NCI-H1694 (cell line): ENCODE measurements at regions not wholly inside any gene's neighbourhood (a gene's known extent, or its start where the extent isn't known, plus 50 kb on each side); places are given as distances from the start of the nearest gene placed in this dataset.
A peak's percentile ranks its signal among the peaks of the same experiment; 100 is the strongest.
"Not testable (repeated sequence)": the region's sequence is repeated elsewhere in the genome, so short reads cannot be mapped to it uniquely, and the experiment has no call there.

Source experiments
- DNase-seq: peaks from one replicate; lab custom pipeline; 2025; lab: John Stamatoyannopoulos, UW

DNA sequence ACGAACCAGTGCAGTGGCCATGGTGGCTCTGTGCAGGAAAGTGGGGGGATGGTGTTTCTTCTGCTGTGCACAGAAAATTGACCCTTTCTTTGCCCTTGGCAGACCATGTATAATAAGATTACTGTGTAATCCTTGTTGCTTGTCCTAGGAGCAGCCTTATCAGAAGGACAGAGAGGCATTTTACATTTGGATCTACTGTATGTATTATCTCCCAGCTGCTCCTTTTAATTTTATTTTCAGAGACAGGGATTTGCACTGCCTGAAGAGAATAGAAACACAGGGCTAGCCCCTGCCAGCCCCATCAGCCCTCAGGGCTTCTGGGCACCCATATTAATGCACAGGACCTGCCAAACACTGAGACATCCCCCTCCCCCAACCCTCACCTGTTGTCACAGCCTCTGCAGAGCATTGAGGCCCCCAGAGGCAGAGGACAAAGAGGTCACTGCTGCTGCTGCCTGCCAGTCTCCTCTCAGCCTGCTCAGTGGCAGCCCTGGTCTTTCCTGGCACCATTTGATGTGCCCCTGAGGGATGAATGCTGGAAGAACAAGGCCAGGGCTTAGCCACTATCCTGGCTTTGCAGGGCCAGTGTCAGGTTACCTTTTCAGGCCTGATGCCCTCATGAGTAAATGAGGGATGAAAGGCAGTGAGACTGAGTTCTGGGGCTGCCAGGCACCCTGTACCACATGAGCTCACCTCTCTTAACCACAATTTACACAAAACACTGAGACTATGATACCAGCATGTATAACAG, 533.4 kb downstream of the NTRK3 start:
- DNase-seq: no peak

DNA sequence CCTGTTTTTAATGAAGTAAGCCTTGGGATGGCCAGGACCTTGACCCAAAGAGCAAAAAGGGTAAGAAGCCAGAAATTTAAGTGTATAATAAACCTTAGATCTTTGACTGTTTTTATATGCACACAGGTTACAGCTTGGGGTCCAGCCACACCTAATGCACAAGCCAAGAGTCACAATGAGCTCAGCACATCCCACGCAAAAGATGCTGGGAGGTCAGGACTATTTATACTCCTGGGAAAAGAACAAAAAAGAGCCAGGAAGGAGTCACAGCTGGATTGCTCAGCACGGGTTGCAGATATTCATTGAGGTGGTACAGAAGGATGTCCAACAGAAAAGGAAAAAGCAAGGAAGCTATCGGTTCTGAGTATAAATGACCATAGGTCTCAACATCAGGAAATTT, 536.3 kb downstream of the NTRK3 start:
- DNase-seq: no peak

DNA sequence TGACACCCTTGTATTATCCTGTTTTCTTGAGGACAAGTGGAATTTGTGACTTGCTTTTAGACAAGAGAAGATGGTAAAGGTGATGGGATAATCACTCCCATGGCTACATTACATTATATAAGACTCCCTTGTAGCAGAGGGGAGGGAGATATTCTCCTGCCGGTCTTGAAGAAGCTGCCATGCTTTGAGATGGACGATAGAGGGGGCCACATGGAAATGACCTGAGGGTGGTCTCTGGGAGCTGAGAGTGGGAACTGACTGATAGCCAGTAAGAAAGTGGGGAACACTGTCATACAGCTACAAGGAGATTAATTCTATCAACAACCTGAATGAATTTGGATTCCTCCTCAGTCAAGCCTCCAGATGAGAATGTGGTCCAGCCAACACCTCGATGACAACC, 540.1 kb downstream of the NTRK3 start:
- no peak for DNase-seq

DNA sequence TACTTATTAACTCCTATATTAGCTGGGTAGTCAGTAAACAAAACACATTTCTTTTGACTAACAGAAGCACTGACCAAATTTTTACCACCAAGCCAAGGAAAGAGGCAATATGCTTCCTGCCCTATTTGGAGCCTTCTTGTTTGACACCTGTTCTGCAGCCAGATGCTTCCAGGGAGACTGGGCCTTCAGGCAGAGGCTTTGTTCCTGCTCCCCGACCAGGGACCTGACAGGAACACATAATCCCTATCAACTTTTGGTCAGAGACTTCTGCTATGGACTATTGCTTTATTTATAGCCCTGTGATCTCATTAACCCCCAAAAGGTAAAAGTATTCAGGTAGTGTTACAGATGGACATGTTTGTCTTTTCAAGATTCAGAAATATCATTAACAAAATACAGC, 541.3 kb downstream of the NTRK3 start:
- no peak for DNase-seq

DNA sequence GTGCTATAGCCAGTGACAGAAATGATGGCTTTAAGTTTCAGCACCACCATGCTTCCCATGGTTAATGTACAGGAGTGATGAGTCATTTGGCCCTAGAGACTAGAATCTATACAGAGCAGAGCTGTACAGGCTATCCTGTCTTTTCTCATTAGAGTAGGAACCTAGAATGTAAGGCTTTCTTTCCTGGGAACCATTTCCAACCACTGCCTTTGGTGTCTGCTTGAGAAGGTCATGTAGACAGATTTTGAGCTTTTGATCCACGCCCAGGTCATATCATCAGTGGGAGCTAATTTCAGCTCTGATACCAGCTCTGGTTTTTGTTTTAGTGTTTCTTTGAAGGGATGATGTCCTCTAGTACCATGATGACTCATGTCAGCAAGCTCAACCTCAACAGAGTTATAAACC, 543.1 kb downstream of the NTRK3 start:
- DNase-seq: no peak

DNA sequence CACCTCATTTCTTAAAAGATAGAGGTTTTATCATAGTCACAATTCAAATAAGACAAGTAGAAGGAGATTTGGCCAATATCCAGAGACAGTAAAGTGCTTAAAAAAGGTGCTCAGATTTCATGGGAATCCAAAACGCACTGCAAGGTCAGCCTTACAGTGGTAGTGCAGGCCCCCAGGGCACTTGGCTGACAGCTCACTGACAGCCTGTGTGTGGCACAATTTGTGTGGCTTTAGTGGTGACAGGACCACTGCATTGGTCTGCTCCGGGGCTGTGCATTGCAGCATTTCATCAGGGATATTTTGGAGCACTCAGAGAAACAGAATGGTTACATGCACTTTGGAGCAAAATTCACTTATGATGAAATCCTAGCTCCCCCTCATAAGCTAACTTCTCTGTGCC, 544.3 kb downstream of the NTRK3 start:
- DNase-seq: no peak

DNA sequence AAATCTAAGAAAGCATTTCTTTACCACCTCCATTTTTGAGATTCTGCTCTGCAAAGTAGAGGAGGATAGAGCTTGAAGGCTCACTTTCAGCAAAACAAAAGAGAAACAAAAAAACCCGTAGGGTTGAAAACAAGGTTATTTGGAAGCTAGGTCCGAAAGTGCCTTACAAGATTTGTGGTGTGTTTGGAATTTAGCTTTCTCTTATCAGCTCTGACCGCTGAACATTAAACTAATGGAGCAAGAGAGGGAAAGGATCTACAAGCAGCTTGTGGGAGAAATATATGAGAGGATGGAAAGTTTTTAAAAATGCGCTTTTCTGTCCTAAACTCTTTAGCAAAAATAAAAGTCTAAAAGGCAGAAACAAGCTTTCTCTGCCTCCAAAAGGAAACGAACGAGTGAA, 545.5 kb downstream of the NTRK3 start:
- no peak for DNase-seq

DNA sequence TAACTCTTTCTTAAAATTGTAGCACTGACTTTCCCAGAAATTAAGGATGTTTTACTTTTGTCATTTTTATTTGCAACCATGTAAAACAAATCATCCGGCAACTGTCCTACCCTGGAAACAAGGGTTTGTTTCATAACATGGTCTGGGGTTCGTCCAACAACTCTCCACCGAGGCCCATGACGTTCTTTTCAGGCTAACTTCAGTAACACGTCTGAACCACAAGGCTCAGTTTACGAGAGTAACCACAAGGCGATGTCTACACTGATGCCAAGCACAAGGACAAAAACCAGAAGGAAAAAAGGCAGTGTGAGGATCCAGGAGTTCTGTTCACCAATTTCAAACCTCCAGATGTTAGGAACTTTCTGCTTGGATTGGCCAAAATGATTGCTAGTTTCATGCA, 546.1 kb downstream of the NTRK3 start:
- no peak for DNase-seq

DNA sequence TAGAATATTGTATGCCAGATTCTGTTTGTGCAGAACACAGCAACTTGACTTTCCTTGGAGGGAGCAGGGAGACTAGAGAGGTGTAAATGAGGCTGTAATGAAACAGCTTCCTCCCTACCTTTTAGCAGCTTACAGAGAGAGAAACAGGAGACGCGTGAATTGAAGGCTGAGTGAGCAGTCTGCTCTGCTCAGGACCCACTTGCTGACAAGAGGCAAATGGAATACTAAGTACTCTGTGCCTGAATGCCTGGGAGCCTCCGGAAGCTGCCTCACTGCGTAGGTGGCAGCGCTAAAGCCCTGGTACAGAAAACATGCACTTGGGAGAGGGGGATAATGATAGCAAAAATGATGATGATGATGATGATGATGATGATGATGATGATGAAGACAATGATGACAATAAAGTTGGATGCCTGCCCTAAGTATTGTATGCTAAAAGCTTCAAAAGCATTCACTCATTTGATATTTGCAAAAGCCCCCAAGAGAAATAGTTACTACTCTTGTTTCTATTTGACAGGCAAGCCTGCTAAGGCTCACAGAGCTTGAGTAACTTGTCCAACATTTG, 548.9 kb downstream of the NTRK3 start:
- DNase-seq: no peak

DNA sequence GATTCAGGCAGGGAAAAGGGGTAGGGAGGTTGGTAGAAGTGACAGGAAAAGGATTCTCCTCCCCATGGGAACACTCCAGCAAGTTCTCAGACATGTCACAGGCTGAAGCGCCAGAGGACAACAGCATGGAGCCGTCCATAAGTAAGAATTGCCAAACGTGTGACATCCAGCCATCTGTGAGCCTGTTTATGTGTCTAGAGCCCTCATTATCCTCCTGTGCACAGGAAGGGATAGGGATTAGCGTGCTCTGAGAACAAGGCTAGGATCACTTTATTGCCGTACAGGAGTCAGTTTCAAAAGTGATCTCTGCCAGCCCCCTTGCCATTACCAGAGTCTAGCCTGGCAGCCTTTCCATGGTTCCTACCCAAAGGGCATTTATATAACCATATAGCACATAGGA, 549.5 kb downstream of the NTRK3 start:
- peak; percentile 52 for DNase-seq

DNA sequence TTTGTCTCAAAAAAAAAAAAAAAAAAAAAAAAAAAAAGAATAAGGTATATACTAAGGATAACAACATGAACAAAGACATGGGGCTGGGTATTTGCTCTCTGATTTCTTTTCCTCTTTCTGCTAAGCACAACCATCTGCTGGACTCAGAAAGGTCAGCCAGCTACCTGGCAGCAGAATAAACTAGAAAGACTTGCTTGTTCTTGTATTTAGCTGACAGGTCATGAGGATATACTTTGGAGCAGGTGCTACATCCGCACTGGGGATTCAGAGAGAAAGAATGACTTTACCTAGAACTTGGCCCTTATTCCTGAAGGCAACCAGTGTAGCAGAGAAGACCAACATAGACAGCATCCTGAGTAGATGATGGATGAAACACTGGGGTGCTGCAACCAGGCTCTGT, 550.5 kb downstream of the NTRK3 start:
- DNase-seq: no peak

DNA sequence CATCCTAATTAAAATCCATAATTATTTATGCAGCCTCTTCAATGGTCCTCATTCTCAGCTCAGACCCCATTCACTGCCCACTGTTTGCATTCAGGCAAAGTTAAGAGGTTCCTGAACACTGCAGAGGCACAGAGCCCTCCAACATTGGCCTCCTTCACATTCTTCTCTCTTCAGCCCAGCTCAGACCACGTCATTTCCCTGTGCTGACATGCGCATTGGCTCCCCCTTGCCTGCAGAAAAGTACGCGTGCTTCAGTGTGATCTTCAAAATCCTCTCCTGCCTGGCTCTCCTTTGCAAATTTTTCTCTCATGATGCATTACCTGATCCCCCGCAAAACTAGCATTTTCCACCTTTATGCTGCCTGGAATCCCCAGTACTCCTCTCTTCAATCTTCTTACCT, 552.3 kb downstream of the NTRK3 start:
- no peak for DNase-seq

DNA sequence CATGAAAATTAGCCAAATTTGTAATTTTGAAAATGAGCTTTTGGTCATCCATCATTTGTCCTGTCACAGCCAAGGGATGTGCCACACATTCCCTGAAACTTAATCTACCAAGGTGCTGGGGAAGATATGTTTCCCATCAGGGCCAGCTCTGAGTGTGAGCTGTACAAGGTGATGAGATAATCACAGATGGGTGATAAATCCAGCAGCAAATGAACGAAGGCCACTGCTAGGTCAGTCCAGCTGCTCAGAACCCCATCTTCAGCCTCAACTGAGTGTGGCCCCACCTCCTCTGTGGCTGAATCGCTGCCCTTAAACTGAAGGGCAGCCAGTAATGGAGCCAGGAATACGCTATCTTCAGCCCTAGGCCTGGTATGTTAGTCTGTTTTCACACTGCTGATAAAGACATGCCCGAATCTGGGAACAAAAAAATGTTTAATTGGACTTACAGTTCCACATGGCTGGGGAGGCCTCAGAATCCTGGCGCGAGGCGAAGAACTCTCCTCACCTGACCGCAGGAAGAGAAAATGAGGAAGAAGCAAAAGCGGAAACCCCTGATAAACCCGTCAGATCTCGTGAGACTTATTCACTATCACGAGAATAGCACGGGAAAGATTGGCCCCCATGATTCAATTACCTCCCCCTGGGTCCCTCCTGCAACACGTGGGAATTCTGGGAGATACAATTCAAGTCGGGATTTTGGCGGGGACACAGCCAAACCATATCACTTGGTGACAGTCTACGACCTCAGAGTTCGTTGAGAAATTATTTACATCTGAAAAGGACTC, 553.0 kb downstream of the NTRK3 start:
- no peak for DNase-seq

DNA sequence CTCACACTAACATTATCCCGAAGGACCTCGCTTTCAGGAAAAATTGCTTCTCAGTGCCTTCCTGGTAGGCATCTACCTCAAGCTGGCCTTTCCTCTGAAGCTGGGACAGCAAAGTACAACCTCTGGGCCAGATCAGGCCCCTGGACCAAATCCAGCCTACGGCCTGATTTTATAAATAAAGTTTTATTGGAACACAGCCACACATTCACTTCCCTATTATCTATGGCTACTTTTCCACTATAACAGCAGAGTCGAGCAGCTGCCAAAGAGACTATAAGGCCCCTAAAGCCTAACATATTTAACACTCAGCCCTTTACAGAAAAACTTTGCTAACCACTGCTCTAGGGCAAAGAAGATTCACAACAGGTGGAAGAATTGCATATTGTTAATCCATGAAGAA, 554.3 kb downstream of the NTRK3 start:
- DNase-seq: no peak

DNA sequence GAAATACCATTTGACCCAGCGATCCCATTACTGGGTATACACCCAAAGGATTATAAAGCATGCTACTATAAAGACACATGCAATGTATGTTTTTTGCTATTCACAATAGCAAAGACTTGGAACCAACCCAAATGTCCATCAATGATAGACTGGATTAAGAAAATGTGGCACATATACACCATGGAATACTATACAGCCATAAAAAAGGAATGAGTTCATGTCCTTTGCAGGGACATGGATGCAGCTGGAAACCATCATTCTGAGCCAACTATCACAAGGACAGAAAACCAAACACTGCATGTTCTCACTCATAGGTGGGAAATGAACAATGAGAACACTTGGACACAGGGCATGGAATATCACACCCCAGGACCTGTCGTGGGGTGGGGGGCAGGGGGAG, 558.1 kb downstream of the NTRK3 start:
- not testable (repeated sequence) for DNase-seq

DNA sequence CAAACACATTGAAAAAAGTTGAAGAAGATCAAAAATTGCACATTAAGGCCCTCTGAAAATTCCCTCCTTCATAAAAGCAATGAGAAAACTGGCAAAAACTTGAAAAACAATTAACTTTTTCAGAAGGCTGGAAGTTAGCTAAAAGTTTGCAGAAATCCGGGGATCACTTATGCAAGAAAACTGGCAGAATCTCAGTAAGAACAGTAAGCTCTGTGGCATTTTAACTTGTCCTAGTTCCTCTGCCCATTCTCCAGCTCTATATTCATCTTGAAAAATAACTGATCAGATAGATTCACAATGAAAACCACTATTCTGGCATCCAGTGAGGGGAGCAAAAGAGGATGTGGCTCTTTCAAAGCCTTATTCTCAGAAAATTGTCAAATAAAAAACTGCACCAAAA, 566.8 kb downstream of the NTRK3 start:
- DNase-seq: no peak

DNA sequence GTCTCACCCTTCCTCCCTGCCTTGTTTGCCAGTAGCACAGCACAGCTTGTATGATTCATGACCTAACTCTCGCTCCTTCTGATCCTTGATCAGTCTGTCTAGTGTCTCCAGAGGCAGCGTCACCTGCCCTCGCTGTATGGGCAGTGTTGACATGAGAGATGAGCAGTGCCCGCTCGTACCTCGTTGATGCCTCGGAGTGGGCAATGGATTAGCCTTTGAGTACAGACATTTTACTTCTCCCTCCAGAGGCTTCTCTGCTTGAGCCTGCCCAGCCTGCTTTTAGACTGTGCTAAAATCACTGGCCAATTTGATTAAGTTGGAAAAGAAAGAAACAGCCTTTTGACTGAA, 569.0 kb downstream of the NTRK3 start:
- DNase-seq: no peak

DNA sequence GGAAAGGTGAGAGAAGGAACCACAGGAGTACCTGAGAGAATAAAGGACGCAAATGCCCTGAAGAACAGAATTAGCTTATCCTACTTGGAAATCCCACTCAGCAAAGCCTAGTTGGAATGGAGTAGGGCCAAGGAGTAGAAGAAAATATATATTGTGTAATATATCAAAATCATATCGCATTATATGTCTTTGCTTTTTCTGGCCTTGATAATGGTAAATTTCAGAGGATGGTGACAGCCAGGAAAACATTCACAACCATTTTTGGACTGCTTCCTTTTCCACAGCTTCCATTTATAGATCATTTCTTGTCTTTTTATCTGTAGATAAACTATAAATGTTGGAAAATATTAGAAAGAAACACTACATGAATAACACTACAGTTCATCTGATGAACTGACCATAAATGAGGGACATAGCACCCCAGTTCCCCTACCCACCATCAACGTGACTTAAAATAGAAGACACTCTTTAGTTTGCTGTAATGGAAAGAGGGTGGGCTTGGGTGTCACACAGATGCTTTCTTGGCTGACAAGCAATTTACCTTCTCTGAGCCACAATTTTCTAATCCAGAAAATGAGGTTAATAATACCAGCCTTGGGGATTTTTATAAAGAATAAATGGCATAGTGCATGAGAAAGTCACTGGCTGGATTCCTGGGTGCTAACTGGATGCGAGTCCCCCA, 569.6 kb downstream of the NTRK3 start:
- no peak for DNase-seq

DNA sequence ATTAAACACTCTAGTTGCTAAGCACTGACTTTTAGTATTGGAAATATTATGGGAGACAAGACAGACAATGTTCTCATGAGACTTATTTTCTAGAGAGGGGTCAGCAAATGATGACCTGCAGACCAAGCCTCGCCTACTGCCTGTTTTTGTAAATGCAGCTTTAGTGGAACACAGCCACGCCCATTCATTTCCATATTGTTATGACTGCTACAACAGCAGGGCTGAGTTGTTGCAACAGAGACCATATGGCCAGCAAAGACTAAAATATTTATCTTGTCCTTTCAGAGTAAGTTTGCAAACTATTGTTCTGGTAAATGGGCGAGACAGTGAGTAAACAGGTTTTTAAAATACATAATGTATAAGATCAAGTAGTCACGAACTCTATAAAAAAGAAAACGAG, 570.2 kb downstream of the NTRK3 start:
- DNase-seq: no peak

DNA sequence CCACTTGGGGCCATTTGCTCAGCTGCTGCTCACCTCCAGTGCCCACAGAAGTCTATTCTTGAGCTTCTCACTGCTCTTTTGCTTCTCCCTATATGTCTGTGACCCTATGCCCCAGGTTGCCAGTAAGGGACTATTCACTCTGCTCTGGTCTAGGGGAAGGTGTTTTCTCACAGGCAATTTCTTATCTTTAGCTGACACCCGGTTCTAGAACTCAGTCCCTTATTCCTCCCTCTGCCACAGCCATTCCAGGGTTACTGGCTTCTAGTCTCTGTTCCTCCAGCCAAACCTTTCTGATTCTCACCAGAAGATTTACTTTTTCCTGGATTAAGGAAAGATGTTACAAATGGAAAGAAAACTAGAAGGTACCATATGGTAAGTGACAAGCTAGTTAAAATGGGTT, 574.0 kb downstream of the NTRK3 start:
- DNase-seq: no peak

DNA sequence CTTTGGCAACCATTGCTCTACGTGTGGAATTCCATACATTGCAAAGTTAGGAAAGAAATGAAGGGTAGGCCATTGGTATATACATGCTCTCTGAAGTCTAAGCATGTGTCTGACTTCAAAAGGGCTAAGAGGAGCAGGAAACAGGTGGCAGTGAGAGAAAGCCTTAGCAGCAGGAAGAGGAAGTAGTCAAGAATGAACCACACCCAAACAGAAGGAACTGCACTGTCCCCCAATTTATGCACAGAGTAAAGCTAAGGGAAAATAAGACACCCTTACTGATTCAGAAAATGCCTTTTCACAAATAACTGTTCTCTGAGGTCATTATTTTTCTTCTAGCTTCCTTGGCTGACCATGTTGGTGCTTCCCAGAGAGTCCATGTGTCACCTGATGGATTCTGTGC, 575.4 kb downstream of the NTRK3 start:
- DNase-seq: no peak

DNA sequence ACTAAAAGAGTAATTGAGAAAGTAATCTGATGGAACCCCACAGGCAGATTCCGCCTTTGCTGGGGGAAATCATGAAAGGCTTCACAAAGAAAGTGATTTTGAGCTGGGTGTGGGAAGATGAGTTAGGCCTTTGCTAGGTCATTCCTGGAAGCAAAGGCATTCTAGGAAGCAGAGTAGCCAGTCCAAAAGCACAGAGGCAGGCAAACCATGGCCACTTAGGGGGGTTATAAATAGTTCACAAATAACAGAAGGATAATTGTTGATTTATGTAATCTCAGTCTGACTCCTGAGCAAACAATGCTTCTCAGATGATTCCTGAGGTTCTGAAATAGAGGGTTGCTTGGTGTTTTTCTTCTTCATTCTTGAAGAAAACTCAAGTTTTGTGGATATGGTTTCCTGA, 576.3 kb downstream of the NTRK3 start:
- DNase-seq: no peak

DNA sequence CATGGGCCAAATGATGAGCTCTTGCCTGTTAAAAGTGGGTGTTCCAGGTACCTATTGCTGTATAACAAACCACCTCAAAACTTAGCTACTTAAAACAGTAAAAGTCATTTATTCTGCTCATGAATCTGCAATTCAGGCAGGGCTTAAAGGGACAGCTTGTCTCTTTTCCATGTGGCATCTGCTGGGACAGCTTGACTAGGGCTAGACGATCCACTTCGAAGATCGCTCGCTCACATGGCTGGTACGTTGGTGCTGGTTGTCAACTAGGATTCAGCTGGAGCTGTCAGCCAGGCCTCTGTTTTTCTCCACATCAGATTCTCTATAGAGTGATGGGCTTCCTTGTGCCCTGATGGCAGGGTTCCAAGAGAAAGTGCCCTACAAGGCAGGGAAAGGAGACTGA, 581.3 kb downstream of the NTRK3 start:
- no peak for DNase-seq
